ENCODE measurements at regions not wholly inside any gene's neighbourhood (a gene's known extent, or its start where the extent isn't known, plus 50 kb on each side); places are given as distances from the start of the nearest gene placed in this dataset.

DNA sequence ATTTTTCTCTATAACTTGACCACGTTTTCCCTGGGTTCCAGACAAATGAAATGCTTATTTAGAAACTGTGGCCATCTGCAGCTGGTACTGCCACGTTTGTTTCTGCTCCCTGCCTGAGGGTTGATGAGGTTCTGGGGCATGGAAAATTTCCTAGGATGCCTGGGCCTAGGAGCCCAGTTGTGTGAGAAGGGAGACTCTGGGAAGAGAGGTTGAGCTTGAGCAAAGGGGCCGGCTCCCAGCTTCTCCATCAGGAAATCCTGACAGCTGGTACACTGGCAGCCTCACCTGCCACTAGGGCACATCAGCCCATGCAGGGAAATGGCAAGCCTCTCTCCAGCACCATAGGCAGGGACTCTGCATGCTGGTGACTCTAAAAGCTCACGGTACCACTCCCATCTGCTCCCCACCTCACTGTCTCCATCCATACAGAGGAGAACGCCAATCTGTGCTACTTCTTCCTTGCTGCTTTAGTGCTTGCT, 165.4 kb upstream of the PPP2R3A start:
- DNase-seq (ENCODE audit: low read depth): no peak

DNA sequence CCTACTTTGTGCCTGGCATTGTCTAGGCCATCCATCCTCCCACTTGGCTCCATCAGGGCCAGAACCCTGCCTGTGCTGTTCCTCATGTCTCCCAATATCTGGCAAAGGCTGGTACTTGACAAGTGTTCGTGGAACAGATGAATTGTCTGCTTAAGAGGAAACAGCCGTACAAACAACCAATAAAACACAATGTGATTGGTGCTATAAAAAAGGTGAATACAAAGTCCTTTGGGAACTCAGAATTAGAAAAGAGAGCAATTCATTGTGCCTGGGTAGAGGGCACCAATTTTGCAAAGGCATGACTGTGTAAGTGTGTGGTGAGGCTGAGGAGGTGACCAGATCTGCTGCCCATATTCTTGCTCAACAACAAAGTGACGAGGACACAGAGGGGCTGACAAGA, 164.5 kb upstream of the PPP2R3A start:
- DNase-seq (ENCODE audit: low read depth): no peak

DNA sequence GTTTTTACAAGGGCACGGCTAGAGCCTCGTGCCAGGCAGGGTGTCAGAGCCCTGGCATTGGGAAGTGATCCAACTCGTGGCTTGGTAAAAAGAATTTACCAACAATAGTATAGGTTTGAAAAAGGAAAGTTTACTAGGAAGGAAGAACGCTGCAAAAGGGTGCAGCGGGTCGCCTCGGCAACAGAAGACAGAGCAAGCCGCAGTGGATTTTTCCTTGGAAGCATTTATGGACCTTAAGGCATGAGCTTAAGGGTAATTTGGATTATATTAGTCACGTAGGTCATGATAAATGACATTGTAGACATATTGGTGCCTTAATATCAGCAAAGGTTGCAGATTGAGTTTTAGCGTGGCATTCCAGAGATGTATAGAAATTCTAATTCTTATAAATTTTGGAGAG, 163.4 kb upstream of the PPP2R3A start:
- DNase-seq (ENCODE audit: low read depth): no peak

DNA sequence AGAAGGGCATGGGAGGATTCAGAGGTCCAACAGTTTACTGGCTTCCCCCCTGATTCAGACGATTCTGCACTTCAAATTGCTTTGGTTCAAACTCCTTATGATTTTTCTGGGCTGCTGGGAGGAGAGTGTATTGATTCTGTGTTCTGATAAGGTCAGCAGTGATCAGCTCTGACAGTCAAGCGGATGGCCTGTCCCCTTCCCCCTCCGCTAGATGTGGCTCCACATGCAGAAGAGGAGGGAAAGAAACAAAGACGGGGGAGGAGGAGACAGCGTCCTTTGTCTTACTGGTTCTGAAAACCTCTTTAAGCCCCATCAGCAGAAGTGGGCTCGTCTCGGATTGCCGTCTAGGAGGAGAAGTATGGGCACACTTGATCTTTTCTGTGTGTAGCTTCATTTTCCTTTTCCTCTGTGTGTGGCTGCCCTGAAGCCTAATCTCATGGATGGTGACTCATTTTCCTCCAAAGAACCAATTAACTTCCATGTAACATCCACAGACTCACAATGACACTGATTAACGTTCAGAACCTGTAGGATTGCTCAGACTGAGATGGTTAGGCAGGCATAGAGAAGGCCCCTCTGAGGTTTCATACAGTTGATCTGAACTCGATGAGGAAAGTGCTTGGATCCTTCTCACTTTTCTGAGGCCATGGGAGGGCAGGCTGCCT, 162.4 kb upstream of the PPP2R3A start:
- DNase-seq (ENCODE audit: low read depth): no peak

DNA sequence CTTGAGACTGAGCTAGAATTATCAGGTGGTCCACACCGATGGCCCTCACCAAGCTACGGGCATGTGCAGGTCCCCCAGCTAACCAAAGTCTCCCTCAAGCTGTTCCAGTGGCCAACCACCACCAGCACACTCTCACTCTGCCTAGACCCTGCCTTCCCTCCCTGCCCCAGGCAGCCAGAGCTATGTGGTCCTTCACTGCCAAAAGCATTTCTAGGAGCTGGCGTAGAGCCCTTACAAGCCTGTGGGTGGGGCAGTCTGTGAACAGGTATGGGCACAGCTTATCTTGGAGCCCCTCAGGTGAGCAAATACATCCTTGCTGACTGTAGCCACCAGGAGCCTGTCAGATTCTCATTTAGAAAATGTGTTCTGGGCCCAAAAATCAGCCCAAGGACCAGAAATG, 159.8 kb upstream of the PPP2R3A start:
- no peak for DNase-seq (ENCODE audit: low read depth)

DNA sequence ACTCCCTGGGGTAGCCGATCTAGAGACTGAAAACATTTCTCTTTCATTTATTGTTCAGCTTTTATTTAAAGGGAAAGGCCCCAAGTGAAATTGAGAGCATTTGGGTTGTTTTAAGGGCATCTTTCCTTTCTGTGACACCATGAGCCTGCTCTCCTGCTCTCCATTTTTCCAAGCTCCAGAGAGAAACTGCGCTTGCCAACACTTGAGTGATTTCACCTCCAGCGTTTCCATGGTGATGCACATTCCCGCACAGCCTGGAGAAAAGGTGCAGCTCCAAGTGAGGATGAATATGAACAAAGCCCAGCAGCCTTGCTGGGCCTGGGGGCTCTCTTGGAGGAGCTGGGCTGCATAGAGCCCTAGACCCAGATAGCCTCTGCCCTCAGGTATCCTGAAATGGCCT, 159.2 kb upstream of the PPP2R3A start:
- no peak for DNase-seq (ENCODE audit: low read depth)

DNA sequence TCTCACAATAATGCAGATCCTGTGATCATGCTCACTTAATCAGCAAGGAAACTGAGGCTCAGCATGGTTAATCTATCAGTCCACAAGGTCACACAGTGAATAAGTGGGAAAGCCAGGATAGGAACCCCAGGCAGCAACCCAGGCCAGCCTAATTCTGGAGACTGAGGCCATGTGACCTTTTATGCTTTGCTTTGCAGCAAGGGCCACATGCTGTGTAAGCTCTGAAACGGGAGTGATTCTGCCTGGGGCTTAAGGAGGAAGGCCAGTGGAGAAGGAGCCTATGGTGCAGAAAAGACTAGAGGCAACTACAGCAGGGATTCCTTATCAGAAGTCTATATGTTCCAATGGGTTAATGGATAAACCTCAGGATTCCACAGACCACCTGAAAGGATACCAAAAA, 157.6 kb upstream of the PPP2R3A start:
- DNase-seq (ENCODE audit: low read depth): no peak

DNA sequence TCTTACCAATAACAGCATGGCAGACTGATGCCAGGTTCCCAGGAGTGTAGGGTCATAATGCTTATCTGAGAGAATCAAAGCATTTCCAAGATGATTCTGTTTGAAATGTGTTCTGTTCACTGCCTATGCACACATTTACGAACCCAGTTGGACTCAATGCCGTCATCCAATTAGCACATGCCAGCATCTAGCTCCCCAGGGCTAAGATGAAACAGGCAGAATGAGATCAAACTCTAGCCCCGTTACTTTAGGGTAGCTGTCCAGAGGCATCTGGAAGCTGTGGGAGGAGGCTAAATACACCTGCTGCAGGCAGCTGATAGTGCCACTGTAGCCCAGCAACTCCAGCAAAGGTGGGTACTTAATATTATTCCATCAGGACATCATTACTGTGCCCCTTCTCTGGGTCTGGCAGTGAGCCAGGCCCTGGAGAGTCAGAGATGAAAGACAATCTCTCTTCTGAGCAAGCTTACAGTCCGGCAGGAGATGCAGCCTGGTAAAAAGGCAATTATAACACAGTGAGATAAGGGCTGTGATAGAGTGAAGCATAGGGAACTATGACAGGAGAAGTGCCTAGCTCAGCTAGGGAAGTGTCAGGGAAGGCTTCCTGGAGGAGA, 156.4 kb upstream of the PPP2R3A start:
- DNase-seq (ENCODE audit: low read depth): no peak

DNA sequence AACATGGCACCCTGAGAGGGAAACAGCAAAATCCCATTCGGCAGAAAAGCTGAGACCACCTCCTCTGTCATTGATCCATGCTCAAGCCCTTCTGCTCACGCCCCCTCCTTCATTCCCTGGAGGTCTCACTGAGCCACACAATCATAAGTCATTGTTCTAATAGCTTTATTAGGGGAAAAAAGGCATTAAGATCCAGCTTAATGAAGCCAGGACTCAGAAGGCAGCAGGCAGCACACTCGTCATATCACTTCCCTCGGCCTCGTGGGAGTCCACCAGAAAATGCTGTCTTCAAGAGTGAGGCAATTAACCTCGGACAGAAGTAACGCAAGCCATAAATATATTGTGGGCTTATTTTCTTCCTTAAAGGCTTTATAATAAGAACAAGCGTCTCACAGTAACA, 153.9 kb upstream of the PPP2R3A start:
- no peak for DNase-seq (ENCODE audit: low read depth)

DNA sequence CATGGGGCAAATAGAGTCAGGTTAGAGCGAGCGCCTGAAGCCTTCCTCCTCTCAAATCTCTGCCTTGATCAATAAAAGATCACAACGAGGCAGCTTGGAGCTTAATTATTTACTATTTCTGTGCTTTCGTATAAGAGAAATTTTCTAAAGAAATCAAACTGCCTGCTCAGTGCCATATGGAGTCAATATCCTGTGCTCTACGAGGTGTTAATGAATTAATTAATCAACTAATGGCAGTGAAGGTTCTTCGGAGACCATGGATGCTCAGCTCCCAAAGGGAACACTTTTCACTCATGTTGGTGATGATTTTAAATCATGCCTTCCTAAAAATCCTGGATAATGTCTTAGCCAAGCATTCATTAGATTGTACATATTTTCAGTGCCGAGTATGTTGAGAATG, 153.5 kb upstream of the PPP2R3A start:
- no peak for DNase-seq (ENCODE audit: low read depth)

DNA sequence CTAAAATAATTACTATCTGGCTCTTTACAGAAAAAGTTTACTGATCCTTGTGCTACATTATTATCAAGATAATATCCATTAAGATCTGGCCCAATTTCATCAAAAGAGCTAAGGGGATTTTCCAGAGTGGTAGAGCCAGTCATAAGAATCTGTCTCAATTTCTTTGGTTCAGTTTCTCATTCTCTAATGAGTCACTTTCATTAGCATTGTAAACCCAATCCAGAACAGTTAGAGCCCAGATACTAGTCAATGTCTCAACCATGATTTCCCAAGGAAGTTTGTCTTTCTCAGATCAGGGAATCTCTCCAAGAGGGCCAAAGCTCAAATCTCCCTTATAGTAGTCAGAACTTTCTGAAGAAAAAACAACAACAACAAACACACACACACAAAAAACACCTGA, 131.1 kb upstream of the PPP2R3A start:
- no peak for DNase-seq (ENCODE audit: low read depth)

DNA sequence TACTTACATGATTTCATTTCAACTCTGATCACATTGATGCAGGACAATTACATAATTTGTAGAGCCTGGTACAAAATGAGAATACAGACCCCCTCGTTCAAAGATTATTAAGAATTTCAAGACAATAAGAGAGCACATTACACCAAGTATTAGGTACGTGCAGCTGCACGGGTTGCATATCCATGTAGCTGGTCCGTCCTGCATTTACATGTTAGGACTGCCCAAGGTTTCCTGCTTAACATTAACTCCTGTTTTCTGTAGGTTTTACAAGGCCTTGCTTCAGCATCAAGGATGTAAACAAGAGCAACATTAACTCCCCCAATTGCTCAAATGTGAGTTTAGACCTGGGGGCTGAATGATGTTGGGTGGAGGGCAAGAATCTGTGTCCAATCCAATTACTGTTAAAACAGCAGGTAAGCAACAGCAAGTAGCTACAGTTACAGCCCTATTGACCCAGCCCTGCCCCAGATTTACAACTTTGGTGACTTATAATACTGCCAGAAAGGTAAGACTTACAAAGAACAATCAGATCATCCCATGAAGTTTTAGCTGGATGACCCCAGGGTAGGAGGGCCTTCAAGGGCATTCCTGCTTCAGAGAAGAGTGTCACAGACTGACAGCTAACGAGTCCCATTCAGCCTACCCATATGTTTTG, 127.4 kb upstream of the PPP2R3A start:
- no peak for DNase-seq (ENCODE audit: low read depth)

DNA sequence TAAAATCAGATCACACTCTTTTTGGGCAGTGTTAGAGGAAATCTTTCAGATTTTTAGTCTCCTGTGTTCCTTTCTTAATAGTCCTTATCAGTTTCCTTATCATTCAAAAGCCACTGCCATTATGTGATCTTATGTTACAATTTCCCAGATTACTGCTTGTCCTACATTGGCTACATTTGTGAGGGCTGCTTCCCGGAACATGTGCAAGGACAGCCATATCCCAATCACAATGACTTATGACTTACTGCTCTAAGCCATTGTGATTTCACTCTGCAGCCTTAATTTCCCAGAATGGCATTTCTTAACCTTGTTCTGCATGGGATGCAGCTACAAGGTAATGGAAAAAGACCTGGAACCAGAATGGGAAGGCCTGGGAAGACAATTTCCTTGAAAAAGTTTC, 125.1 kb upstream of the PPP2R3A start:
- no peak for DNase-seq (ENCODE audit: low read depth)

DNA sequence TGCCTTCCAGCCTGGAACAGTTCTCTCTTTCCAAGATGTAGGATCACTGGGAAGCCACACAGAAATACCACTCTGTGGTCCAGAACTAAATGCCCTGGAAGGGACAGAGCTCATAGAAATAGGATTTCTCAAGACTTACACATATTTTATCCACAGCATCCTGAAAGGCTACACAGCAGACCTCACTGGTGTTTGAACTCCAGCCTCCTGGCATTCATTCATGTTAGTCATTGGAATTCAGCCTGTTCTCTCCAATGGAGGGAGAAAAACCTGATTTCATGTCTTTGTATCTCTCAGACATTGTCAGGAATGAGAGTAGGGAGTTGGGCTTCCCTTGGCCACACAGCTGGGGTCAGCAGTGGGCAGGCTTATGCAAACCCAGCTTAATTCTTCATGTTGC, 121.1 kb upstream of the PPP2R3A start:
- no peak for DNase-seq (ENCODE audit: low read depth)

DNA sequence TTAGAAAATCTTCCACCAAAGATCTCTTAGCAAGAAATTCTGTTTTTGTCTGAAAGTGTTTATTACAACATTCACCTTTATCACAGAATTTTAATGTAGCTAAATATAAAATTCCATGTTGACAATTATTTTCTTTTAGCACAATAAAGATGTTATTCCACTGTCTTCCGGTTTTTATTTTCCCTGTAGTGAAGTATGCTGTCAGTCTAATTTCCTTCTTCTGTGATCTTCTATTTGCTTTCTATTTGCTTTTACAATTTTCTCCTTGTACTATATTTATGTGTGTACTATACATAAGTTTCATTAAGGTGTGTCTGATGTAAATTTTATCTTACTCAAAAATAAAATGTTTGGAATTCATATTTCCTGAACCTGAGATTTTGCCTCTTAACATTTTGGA, 117.5 kb upstream of the PPP2R3A start:
- DNase-seq (ENCODE audit: low read depth): no peak

DNA sequence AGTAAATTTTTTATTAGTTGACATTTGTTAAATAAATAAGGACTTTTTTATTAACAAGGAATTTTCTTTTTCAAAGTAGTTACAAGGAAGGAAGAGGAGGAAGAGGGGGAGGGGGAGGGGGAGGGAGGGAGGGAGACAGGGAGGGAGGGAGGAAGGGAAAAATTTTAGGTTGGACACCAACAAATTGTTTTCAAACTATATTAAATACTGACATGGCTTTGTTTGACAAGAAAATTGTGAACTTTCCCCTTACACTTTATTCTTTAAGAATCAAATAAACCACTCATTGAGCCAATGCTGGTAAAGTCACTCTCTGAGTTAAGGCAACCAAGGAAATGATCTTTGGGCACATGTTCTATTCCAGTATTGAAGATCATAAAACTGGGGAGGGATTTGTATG, 115.7 kb upstream of the PPP2R3A start:
- DNase-seq (ENCODE audit: low read depth): no peak

DNA sequence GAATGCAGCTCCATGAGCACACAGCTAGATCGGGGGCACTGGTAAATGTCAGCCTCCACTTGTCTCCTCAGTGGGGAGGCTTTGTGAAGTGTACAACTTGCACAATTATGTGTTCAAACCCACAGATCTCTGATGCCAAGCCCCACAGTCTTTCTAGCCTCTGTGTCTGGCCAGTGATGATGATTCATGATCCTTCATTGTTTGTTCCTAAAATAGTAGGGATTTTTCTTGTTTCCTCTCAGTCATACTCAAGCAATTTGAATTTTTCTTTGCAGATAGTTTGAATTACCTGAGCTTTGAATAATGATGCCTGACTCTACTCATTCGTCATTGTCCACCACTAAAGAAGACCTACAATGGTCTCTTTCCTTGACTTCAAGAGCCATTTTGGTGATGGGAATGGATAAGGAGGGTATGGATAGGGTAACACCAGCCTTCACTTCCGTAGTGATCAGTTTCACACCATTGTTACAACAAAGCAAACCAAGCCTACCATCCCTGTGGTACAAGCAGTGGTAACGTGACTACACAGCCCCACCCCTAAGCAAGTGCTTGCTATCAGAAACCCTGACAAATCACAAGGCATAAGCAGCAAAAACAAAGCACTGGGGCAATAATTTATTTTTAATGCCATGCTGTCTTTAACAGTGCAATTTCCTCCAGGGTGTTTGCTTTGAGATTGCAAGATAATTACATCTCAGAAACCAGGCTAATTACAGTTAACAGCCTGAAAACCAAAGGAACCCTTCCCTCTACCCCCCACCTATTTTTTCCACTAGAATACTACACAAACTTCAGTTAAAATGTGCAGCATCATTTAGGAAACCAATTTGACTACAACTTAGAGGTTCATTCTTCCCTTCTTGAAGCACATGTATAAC, 114.1 kb upstream of the PPP2R3A start:
- no peak for DNase-seq (ENCODE audit: low read depth)

DNA sequence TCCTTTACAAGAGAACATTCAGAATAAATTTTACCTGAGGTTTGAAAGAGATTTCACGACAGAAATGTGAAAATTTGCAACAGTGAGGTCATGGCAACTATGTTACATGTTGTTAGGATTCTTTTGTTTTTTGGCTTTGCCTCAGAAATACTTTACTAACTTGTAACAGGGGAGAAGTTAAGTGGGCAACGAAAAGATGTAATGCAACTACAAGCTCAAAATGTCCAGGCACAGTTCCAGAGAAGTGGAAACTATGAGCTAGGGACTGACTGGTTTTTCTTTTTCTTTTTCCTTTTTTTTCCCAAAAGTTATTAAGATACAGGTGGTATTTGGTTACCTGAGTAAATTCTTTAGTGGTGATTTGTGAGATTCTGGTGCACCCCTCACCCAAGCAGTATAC, 111.5 kb upstream of the PPP2R3A start:
- no peak for DNase-seq (ENCODE audit: low read depth)

DNA sequence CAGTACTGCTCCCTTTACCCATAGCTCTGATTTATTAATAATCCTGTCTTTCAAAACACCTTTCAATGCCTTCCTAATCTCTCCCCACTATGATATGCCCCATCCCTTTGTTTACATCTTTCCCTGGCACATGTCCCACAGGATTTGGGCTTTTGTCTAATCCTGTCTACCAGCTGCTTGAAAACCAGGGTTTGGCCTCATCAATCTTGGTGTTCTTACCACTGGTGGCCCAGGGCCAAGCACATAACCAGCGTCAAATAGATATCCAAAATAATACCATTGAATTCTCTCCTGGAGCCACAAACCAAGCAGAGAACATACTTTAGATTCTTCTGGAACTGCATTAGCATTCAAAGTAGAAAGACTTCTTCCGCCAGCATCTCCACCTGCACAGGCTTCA, 104.8 kb upstream of the PPP2R3A start:
- no peak for DNase-seq (ENCODE audit: low read depth)

DNA sequence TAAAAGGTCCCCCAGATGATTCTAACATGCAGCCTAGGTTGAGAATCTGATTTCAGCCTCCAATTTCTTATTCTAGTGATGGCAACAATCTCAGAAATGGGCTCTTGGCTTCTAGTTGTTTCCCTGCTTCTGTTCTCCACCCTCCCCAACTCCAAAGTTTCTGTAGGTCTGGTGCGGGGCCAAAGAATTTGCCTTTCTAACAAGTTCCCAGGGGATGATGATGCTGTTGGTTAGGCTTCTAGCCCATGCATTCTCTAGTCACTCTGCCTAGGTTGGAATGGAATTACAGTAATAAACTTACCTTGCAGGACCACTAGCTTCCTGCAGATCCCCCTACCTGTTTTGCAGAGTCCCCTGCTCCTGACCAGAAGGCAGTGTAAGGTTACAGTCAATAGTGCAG, 103.2 kb upstream of the PPP2R3A start:
- DNase-seq (ENCODE audit: low read depth): no peak

DNA sequence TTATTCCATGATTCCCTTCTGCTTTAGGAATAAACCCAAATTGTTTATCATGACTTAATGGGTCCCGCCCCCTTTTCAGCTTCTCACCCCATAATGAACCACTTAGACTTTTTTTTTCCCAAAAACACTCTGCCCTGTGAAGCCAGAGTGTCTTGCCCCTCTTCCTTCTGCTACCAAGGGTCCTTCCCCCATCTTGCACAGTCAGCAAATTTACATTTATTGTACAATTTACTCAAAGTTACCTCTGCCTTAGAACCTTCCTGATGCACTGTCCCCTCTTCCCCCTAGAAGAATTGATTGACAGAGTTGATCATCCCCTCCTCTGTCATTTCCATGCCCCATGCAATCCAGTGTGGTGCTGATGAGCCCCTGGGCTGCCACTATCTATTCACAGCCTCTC, 101.5 kb upstream of the PPP2R3A start:
- no peak for DNase-seq (ENCODE audit: low read depth)

DNA sequence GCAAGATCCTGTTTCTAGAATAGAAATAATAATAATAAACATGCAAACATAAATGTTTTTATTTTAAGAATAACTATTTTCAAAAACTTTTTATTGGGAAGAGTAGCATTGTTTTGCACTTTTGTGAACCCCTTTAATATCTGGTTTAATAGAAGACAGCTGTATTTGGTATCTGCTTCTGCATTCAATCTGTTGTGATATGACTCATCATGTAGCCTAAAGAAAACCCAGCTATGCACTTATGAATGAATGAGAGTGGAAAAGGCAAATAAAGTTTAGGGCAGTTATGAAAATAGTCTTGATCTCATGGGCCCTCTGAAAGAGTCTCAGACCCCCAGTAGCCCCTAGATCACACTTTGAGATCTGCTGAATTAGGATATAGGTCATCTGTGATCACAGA, 100.4 kb upstream of the PPP2R3A start:
- DNase-seq (ENCODE audit: low read depth): no peak

DNA sequence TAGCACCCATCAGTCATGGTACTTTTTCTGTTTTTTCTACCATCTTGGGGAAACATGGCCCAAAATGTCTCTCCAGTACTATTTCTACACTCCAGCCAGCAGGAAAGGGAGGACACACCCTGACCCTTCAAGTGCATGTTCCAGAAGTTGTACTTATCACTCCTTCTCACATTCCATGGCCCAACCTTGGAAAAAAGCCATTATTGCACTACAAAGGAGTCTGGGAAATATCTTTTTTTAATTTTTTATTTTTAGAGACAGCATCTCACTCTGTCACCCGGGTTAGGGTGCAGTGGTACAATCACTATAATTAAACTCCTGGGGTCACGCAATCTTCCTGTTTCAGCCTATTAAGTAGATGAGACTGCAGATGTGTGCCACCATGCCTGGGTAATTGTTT, 100.0 kb upstream of the PPP2R3A start:
- no peak for DNase-seq (ENCODE audit: low read depth)

All from T follicular helper cell (primary cell).